NOMO-1 treated with dmso at 0.1 percent for 144 hours (cell line): ENCODE measurements at regions not wholly inside any gene's neighbourhood (a gene's known extent, or its start where the extent isn't known, plus 50 kb on each side); places are given as distances from the start of the nearest gene placed in this dataset.
A peak's percentile ranks its signal among the peaks of the same experiment; 100 is the strongest.
"Not testable (repeated sequence)": the region's sequence is repeated elsewhere in the genome, so short reads cannot be mapped to it uniquely, and the experiment has no call there.

Source experiments
- DNase-seq: peaks from one replicate; lab custom pipeline; 2025; ENCODE audit not compliant: unreplicated experiment; lab: John Stamatoyannopoulos, UW

GRCh38 chr9:65566018-65566417 is 109.7 kb upstream of the ZNG1E start:
- not testable (repeated sequence) for DNase-seq

GRCh38 chr9:65519018-65519417 is 156.7 kb upstream of the ZNG1E start:
- not testable (repeated sequence) for DNase-seq

GRCh38 chr9:65514465-65514864 is 161.3 kb upstream of the ZNG1E start:
- DNase-seq: not testable (repeated sequence)

- DNase-seq: not testable (repeated sequence)
Observed at GRCh38 chr9:65507897-65508296, 167.8 kb upstream of the ZNG1E start.

GRCh38 chr9:65504686-65505085 is 171.0 kb upstream of the ZNG1E start:
- not testable (repeated sequence) for DNase-seq

- not testable (repeated sequence) for DNase-seq
Observed at GRCh38 chr9:65503696-65504095, 172.0 kb upstream of the ZNG1E start.

- not testable (repeated sequence) for DNase-seq
Observed at GRCh38 chr9:65482890-65483289, 192.8 kb upstream of the ZNG1E start.

GRCh38 chr9:65481291-65481690 is 194.4 kb upstream of the ZNG1E start:
- not testable (repeated sequence) for DNase-seq

- DNase-seq: not testable (repeated sequence)
Observed at GRCh38 chr9:65474891-65475290, 189.9 kb upstream of the FOXD4L5 start.

GRCh38 chr9:65473059-65473822 is 188.2 kb upstream of the FOXD4L5 start:
- DNase-seq: peak; percentile 76

GRCh38 chr9:65471106-65471505 is 186.1 kb upstream of the FOXD4L5 start:
- DNase-seq: not testable (repeated sequence)

- not testable (repeated sequence) for DNase-seq
Observed at GRCh38 chr9:65466911-65467734, 182.1 kb upstream of the FOXD4L5 start.

- DNase-seq: not testable (repeated sequence)
Observed at GRCh38 chr9:65465246-65465895, 180.4 kb upstream of the FOXD4L5 start.

- not testable (repeated sequence) for DNase-seq
Observed at GRCh38 chr9:65462476-65462875, 177.5 kb upstream of the FOXD4L5 start.

- no peak for DNase-seq
Observed at GRCh38 chr9:65459756-65460320, 174.8 kb upstream of the FOXD4L5 start.

- no peak for DNase-seq
Observed at GRCh38 chr9:65458992-65459391, 174.0 kb upstream of the FOXD4L5 start.

GRCh38 chr9:65458465-65458864 is 173.5 kb upstream of the FOXD4L5 start:
- DNase-seq: no peak

GRCh38 chr9:65456991-65457390 is 172.0 kb upstream of the FOXD4L5 start:
- DNase-seq: not testable (repeated sequence)

GRCh38 chr9:65455751-65456647 is 171.0 kb upstream of the FOXD4L5 start:
- DNase-seq: not testable (repeated sequence)

GRCh38 chr9:65455136-65455535 is 170.1 kb upstream of the FOXD4L5 start:
- DNase-seq: not testable (repeated sequence)
